BJ (cell line): ENCODE measurements at regions not wholly inside any gene's neighbourhood (a gene's known extent, or its start where the extent isn't known, plus 50 kb on each side); places are given as distances from the start of the nearest gene placed in this dataset.

ENCODE experiments used
- CTCF ChIA-PET: fragments of 350-600 bp; formaldehyde crosslinking; extraction: SDS; loops from one replicate; lab custom pipeline; 2021; ENCODE audit warnings: antibody characterized with exemption, inconsistent platforms; lab: Yijun Ruan, JAX
- POLR2A ChIA-PET: fragments of 300-600 bp; sonication (Branson Sonifier 250); formaldehyde crosslinking; extraction: SDS; loops from one replicate; lab custom pipeline; 2021; ENCODE audit warnings: antibody characterized with exemption; lab: Charles Lee
- DNase-seq: peaks from one replicate; pipeline ENCODE4 v3.0.0-alpha.2; 2011; ENCODE audit warnings: low read depth
- H3K27me3 ChIP-seq: 2 replicates; pipeline ENCODE4 v1.6.0; 2011; ENCODE audit warnings: low read length; ENCODE audit not compliant: control insufficient read depth, insufficient read depth
- H3K36me3 ChIP-seq: 2 replicates; pipeline ENCODE4 v1.5.1; 2011; ENCODE audit warnings: low read length; ENCODE audit not compliant: control insufficient read depth, insufficient read depth
- H3K4me3 ChIP-seq: 2 replicates; pipeline ENCODE4 v1.5.1; 2011; ENCODE audit warnings: low read depth, mild to moderate bottlenecking, control low read depth, low read length
- CTCF ChIP-seq: IDR thresholded peaks from 2 replicates; pipeline ENCODE4 v1.5.1; 2011; ENCODE audit warnings: low read depth, mild to moderate bottlenecking, control low read depth, inconsistent platforms, low read length, moderate library complexity; ENCODE audit not compliant: insufficient read depth

DNA sequence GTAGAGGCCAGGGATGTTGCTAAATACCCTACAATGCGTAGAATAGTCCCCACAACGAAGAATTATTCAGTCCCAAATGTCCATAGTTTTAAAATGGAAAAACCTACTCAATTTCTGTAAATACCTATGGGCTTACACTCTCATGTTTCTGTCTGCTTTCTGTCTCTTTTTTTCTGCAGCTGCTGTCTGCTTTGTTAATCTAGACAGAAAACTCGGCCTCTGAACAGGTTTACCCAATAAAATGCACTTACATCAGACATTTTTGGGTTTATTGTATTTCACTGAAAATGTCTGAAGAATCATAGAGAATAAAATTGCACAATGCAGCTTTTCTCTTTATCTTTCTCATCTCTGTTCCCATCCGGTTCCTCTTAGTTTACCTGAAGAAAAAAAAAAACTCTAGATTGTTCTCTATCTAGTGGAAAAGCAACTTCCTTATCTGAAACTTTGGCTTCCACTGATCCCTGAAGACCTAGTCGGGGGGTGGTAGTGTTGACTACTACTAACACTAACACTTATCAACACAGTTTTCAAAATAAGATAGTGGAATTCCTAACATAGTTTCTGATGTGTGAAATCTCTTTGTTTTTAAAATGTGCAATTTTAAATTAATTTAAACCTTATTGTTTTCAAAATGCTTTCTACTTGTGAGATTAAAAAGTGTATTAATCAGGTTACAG is 76.9 kb upstream of the CCDC190 start:
- ChIA-PET CTCF (interaction anchor here (0.9 to 1.0 kb wide), 2 partner anchors 11 to 131 kb away, joined by 3 to 4 read pairs; partner anchors contain the start of gene RGS4), POLR2A (no interaction called here)
- no peaks in the 10 kb centered on the region for H3K36me3 ChIP-seq
- TF ChIP-seq CTCF, result no peak
- H3K4me3 ChIP-seq, result no peak overlapping the region
- no peak for DNase-seq
- no peaks in the 10 kb centered on the region for H3K27me3 ChIP-seq

DNA sequence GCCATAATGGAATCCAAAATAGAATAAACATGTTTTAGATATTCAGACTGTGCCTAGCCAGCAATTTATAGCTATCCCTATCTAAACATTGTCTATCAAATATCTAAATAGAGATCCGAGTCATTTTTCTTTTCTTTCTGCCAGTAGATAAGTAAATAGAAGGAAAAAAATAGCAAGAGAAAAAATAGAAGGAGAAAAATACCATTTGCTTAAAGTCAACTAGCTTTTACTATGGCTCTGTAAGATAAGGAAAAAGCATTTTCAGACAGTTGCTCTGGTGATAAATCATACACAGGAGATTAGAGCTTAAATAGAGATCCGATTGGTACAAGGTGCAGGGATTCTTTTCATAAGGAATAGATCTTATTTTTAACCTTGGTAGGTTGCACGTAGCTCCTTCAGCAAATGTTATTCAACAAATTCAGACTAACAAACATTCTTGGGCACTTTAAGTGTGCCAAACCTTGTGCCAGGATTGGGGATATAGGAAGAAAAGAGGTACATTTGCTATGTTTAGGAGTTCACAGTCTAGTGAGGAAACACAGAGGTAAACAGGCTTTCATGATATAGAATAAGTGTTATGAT is 70.1 kb upstream of the CCDC190 start:
- DNase-seq, result no peak
- POLR2A ChIA-PET, result no interaction called here
- CTCF ChIA-PET, result interaction anchor here (1.0 kb wide), 1 partner anchor 12 kb away, joined by 6 read pairs; no protein-coding TSS in a partner anchor
- H3K27me3 ChIP-seq, result no peaks in the 10 kb centered on the region
- no peaks in the 10 kb centered on the region for H3K36me3 ChIP-seq
- H3K4me3 ChIP-seq, result no peak overlapping the region
- no peak for TF ChIP-seq CTCF

DNA sequence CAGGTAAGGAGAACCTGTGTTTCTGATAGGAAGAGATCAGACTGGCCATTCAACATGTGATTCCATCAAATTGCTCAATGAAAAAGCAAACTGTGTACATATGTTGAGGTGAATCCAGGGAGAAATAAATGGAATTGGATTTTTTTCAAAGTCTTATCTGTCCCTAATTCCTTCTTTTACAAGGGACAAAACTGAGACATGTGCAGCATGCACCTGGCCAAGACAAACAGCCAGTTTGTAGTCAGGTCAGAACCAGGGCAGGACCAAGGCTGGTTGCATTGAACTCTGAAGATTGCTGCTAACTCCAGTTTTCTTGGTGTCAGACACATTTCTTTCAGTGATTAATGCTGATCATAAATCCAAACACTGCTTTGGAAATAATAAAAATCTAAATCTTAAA is 69.6 kb upstream of the CCDC190 start:
- ChIA-PET CTCF (interaction anchor here (1.0 kb wide), 1 partner anchor 12 kb away, joined by 6 read pairs; no protein-coding TSS in a partner anchor), POLR2A (no interaction called here)
- no peaks in the 10 kb centered on the region for H3K36me3 ChIP-seq
- H3K4me3 ChIP-seq, result no peak overlapping the region
- DNase-seq, result no peak
- H3K27me3 ChIP-seq, result no peaks in the 10 kb centered on the region
- TF ChIP-seq CTCF, result no peak

- no peak for TF ChIP-seq CTCF
- no peaks in the 10 kb centered on the region for H3K27me3 ChIP-seq
Measured at GRCh38 chr1:162929177-162929576, 68.2 kb upstream of the CCDC190 start.

DNA sequence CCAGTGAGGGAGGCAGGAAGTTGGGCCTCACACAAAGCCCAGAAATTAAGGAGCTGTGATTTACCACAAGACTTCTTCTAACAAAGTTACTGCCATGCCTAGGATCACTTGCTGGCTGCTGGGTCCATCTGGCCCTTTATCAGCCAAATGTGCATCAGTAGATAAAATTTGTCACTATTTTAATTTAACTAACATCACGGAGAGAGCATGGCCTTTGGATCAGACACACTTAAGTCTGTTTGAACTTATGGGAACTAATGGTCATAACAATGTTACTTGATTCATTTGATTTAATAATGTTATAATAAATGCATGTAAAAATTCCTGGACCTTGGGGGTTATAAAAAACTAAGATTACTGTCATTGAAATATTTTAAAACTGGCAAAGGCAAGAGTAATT is 67.2 kb upstream of the CCDC190 start:
- POLR2A ChIA-PET, result no interaction called here
- no peak for DNase-seq
- Histone ChIP-seq H3K4me3 (no peak overlapping the region), H3K27me3 (no peaks in the 10 kb centered on the region), H3K36me3 (no peaks in the 10 kb centered on the region)
- CTCF ChIA-PET, result no interaction called here
- TF ChIP-seq CTCF, result no peak

More at GRCh38 chr1:162929177-162929576, 68.2 kb upstream of the CCDC190 start:
- POLR2A ChIA-PET, result no interaction called here
- DNase-seq, result no peak
- Histone ChIP-seq H3K4me3 (no peak overlapping the region), H3K36me3 (no peaks in the 10 kb centered on the region)
- CTCF ChIA-PET, result no interaction called here
